ENCODE measurements at regions not wholly inside any gene's neighbourhood (a gene's known extent, or its start where the extent isn't known, plus 50 kb on each side); places are given as distances from the start of the nearest gene placed in this dataset.

DNA sequence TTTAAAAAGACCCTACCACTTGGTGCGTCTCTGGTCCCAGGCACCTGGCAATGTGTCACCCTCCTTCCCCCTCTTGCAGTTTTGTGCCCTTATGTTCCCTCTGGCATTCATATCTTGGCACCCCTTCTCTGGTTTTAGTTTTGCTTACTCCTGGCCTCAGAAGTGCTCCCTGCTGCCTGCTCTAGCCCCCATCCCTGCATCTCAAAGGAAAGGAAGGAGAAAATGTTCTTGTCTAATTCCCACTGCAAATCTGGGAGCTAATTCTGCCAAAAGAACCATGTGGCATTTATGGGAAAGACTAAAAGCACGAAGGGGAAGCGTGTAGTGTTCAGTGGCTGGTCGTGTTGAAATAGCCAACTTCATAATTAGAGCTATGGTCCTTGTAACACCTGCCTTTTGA is 340.1 kb upstream of the RPS6KA3 start (continued):
- TF ChIP-seq, protein P1, sequence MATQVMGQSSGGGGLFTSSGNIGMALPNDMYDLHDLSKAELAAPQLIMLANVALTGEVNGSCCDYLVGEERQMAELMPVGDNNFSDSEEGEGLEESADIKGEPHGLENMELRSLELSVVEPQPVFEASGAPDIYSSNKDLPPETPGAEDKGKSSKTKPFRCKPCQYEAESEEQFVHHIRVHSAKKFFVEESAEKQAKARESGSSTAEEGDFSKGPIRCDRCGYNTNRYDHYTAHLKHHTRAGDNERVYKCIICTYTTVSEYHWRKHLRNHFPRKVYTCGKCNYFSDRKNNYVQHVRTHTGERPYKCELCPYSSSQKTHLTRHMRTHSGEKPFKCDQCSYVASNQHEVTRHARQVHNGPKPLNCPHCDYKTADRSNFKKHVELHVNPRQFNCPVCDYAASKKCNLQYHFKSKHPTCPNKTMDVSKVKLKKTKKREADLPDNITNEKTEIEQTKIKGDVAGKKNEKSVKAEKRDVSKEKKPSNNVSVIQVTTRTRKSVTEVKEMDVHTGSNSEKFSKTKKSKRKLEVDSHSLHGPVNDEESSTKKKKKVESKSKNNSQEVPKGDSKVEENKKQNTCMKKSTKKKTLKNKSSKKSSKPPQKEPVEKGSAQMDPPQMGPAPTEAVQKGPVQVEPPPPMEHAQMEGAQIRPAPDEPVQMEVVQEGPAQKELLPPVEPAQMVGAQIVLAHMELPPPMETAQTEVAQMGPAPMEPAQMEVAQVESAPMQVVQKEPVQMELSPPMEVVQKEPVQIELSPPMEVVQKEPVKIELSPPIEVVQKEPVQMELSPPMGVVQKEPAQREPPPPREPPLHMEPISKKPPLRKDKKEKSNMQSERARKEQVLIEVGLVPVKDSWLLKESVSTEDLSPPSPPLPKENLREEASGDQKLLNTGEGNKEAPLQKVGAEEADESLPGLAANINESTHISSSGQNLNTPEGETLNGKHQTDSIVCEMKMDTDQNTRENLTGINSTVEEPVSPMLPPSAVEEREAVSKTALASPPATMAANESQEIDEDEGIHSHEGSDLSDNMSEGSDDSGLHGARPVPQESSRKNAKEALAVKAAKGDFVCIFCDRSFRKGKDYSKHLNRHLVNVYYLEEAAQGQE (IDR thresholded peaks at IDR 0.05; ENCODE audit: low read depth, low read length): no peak
- no peak for TF ChIP-seq RXRA (IDR thresholded peaks at IDR 0.05; ENCODE audit: borderline replicate concordance, low read depth)
- TF ChIP-seq, protein P2, sequence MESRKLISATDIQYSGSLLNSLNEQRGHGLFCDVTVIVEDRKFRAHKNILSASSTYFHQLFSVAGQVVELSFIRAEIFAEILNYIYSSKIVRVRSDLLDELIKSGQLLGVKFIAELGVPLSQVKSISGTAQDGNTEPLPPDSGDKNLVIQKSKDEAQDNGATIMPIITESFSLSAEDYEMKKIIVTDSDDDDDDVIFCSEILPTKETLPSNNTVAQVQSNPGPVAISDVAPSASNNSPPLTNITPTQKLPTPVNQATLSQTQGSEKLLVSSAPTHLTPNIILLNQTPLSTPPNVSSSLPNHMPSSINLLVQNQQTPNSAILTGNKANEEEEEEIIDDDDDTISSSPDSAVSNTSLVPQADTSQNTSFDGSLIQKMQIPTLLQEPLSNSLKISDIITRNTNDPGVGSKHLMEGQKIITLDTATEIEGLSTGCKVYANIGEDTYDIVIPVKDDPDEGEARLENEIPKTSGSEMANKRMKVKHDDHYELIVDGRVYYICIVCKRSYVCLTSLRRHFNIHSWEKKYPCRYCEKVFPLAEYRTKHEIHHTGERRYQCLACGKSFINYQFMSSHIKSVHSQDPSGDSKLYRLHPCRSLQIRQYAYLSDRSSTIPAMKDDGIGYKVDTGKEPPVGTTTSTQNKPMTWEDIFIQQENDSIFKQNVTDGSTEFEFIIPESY (IDR thresholded peaks at IDR 0.05; ENCODE audit: borderline replicate concordance, low read depth): no peak

DNA sequence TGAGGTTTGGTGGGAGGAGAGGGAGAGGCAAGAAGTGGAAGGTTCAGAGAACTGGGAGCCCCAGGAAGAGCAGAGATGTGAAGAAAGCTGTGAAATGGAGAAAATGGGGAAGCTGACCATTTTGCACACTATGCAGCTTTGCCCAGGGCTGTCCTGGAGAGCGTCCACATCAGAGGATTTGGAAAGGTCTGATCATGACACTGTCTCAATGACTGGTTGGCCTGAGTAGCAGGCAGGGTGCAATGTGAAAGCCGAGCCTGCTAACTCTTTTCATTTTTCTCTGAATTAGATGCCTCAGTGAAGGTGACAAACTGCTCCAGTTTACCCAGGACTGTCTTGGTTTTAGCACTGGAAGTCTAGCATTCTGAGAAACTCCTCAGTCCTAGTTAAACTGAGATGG is 330.1 kb upstream of the RPS6KA3 start:
- no peak overlapping the region for H3K27ac ChIP-seq (ENCODE audit: low read depth in 2 of 2, low read length in 1 of 2)
- TF ChIP-seq, protein P1 (IDR thresholded peaks at IDR 0.05; ENCODE audit: low read depth, low read length): no peak
- no peak for TF ChIP-seq JUND (IDR thresholded peaks at IDR 0.05)
- no peak for TF ChIP-seq RCOR1 (IDR thresholded peaks at IDR 0.05; ENCODE audit: low read length)
- TF ChIP-seq ELF1 (IDR thresholded peaks at IDR 0.05): no peak
- no peak for TF ChIP-seq RXRA (IDR thresholded peaks at IDR 0.05; ENCODE audit: borderline replicate concordance, low read depth)
- TF ChIP-seq TCF12 (IDR thresholded peaks at IDR 0.05): no peak
- no peak for TF ChIP-seq SMC3 (IDR thresholded peaks at IDR 0.05; ENCODE audit: low read depth, low read length)
- TF ChIP-seq FOXJ3 (CRISPR knock-in tag; IDR thresholded peaks at IDR 0.05): no peak
- TF ChIP-seq SIN3A (IDR thresholded peaks at IDR 0.05; ENCODE audit: borderline replicate concordance, low read depth, low read length): no peak
- no peak for TF ChIP-seq GABPA (IDR thresholded peaks at IDR 0.05; ENCODE audit: low read depth)

More for the DNA sequence above, 330.1 kb upstream of the RPS6KA3 start:
- H3K4me3 ChIP-seq (ENCODE audit: low read depth in 2 of 2, low read length in 1 of 2): no peak overlapping the region
- H3K9ac ChIP-seq: no peak overlapping the region
- ChIA-PET POLR2A (no interaction called here), CTCF (no interaction called here)
- no peaks in the 10 kb centered on the region; a peak in 1 of 4 replicates for H3K4me1 ChIP-seq (ENCODE audit: control insufficient read depth in 1 of 2, insufficient read depth in 2 of 2, low read depth in 1 of 2, low read length in 1 of 2)
- H3F3A ChIP-seq (replicated peaks; ENCODE audit: insufficient read depth): no peaks in the 10 kb centered on the region
- H3K4me2 ChIP-seq: no peak overlapping the region
- H3K36me3 ChIP-seq (replicated peaks in 1 of 2; ENCODE audit: control insufficient read depth in 1 of 2, insufficient read depth in 2 of 2, low read length in 1 of 2): no peaks in the 10 kb centered on the region
- H3K79me2 ChIP-seq (ENCODE audit: insufficient read depth): no peaks in the 10 kb centered on the region
- H3K27me3 ChIP-seq (ENCODE audit: insufficient read depth): no peaks in the 10 kb centered on the region
- no peaks in the 10 kb centered on the region for H3K9me2 ChIP-seq
- DNase-seq: no peak
- no peaks in the 10 kb centered on the region for H4K20me1 ChIP-seq (ENCODE audit: insufficient read depth)
- no peak overlapping the region for H2AFZ ChIP-seq (ENCODE audit: low read depth)
- 36% methylated on average over 2 of the region's 2 CpGs for WGBS (ENCODE audit: low lambda C conversion rate)
- no peaks in the 10 kb centered on the region for H3K9me3 ChIP-seq
